ENCODE measurements at regions not wholly inside any gene's neighbourhood (a gene's known extent, or its start where the extent isn't known, plus 50 kb on each side); places are given as distances from the start of the nearest gene placed in this dataset.

DNA sequence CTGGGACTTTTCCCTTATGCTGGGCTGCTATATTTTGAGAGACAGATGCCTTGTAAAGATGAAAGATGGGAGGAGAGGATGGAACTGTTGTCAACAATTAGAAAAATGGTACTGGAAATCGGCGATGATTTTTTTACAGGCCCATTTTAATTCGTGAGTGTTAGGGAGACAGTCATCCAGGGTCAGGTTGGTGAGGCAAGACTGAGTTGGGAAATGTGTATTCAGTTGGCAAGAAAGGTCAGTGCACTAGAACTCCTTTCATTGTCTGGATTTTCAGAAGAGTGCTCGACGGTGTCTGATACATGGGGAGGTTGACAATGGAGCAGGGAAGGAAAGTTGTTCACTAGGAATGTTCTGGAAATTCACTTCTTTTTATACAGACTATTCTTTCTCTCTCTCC lies 394.4 kb downstream of the QKI start:
- TF ChIP-seq, protein P1, sequence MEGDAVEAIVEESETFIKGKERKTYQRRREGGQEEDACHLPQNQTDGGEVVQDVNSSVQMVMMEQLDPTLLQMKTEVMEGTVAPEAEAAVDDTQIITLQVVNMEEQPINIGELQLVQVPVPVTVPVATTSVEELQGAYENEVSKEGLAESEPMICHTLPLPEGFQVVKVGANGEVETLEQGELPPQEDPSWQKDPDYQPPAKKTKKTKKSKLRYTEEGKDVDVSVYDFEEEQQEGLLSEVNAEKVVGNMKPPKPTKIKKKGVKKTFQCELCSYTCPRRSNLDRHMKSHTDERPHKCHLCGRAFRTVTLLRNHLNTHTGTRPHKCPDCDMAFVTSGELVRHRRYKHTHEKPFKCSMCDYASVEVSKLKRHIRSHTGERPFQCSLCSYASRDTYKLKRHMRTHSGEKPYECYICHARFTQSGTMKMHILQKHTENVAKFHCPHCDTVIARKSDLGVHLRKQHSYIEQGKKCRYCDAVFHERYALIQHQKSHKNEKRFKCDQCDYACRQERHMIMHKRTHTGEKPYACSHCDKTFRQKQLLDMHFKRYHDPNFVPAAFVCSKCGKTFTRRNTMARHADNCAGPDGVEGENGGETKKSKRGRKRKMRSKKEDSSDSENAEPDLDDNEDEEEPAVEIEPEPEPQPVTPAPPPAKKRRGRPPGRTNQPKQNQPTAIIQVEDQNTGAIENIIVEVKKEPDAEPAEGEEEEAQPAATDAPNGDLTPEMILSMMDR (IDR thresholded peaks at IDR 0.05; ENCODE audit: insufficient read depth, low read length, poor library complexity, severe bottlenecking) = no peak
- no peak for TF ChIP-seq EZH2phosphoT487 (conservative IDR thresholded peaks at IDR 0.05; ENCODE audit: low read length)
